ACHN (cell line): ENCODE measurements at regions not wholly inside any gene's neighbourhood (a gene's known extent, or its start where the extent isn't known, plus 50 kb on each side); places are given as distances from the start of the nearest gene placed in this dataset.

ENCODE experiments used
- DNase-seq: peaks from one replicate; pipeline ENCODE4 v3.0.0-alpha.2; 2015
- in situ Hi-C: cut with HindIII; loops from 2 replicates; pipeline ENCODE4 v1.10.0; 2017; ENCODE audit warnings: low sequenced_read_pairs, low pct_ligation_motif_present, low pct_unique_long_range_greater_than_20kb

- DNase-seq: no peak
- in situ Hi-C loops: no loop called here
Measured at GRCh38 chr6:90386399-90387382, 90.0 kb upstream of the BACH2 start.

GRCh38 chr6:90385759-90386313 is 89.2 kb upstream of the BACH2 start:
- DNase-seq: no peak
- in situ Hi-C loops: no loop called here

DNA sequence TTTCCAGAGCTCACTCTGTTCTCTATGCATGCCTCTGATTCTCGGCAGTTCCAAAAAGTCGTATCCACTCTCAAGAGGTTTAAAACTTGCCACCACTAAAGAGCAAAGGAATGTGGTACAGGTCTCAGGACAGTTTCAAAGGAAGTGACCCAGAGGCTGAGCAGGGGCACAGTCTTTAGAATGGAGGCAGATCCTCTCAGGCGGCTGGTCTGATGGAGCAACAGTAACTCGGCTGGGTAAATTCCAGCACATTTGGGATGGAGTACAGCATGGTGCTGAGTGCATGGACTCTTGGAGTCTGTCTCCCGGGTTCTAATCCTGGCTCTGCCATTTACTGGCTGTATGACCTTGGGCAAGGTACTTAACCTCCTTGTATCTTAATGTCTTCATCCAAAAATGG is 88.1 kb upstream of the BACH2 start:
- no peak for DNase-seq
- in situ Hi-C loops: no loop called here

GRCh38 chr6:90383196-90383822 is 86.7 kb upstream of the BACH2 start:
- in situ Hi-C loops: no loop called here
- DNase-seq: no peak

DNA sequence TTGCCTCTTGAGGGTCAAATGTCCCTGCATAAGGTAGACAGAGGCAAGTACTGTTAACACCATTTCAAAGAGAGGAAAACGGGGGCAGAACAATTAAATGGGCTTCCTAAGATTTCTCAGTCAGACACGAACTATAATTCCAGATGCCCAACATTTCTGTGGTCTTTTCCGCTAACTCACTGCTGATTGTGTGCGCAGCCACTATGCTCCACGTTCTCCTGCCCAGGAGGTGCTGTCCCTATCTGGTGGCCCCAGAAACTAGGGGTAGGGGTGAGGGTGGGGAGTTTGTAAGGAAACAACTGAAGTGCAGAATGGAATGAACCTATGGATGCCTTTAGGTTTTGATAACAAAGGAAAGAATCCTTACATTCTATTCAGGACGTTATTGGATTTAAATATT is 86.1 kb upstream of the BACH2 start:
- in situ Hi-C loops: no loop called here
- no peak for DNase-seq

DNA sequence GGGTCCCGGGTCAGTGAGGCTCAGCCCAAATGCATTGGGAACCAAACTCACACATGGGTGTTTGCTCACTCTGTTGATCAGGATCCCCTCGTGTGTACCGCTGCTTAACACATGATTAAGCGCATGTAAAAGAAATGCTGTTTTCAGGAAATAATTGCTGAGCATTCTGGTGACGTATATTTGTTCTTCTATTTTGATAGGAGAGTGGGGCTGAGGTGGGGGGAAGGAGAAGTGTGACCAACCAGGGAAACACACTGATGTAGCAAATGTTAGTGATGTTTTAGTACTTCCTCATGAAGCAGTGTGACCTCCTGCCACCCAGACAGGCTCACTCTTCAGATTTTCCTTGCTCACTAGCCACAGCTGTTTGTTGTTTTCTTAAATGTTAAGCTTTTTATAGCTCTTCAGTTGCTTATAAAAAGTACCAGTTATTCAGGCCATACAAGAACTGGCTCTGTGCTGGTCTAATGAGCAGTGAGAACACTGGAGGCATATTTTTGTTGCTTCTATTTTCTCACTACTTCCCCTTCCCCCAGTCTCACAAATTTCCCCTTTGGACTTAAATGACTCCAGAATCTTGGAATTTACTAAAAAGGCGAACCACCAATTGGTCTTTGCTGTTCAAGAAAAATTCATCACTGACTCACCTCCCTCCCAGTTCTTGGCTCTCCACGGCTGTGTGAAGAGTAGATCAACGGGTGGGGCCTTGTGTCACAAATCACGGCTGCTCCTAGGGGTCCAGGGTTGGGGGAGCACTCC is 79.2 kb upstream of the BACH2 start:
- in situ Hi-C loops: no loop called here
- peak; percentile 10 for DNase-seq

GRCh38 chr6:90374201-90374600 is 77.6 kb upstream of the BACH2 start:
- in situ Hi-C loops: no loop called here
- DNase-seq: no peak

GRCh38 chr6:90372885-90373284 is 76.2 kb upstream of the BACH2 start:
- no peak for DNase-seq
- in situ Hi-C loops: no loop called here

- in situ Hi-C loops: no loop called here
Measured at GRCh38 chr6:90372450-90372849, 75.8 kb upstream of the BACH2 start.

GRCh38 chr6:90370493-90370959 is 73.9 kb upstream of the BACH2 start:
- in situ Hi-C loops: no loop called here

More at GRCh38 chr6:90372450-90372849, 75.8 kb upstream of the BACH2 start:
- no peak for DNase-seq

GRCh38 chr6:90369651-90370050 is 73.0 kb upstream of the BACH2 start:
- peak; percentile 5 for DNase-seq
- in situ Hi-C loops: no loop called here

More at GRCh38 chr6:90370493-90370959, 73.9 kb upstream of the BACH2 start:
- DNase-seq: peak; percentile 4

DNA sequence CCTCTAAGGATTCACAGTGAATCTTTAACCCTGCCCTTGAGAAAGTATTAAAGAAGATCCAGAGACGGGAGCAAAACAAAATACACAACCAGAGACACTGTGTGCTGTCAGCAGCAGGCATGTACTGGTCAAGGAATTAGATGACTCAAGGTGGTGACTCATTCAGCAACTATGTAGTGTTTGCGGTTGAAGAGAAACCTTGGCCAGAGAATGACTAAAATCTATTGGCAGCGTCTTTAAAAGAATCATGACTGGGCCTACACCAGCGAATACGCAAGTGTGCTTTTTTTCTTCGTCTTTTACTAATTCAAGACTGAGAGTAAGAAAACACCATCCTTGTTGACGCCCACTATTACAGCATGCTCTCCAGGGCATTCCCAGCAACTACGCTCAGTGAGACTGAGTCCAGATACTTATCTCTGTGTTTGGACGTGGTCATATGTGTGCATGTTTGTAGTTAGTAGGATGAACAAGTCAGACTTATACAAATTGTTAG is 72.4 kb upstream of the BACH2 start:
- in situ Hi-C loops: no loop called here
- DNase-seq: peak; percentile 98

DNA sequence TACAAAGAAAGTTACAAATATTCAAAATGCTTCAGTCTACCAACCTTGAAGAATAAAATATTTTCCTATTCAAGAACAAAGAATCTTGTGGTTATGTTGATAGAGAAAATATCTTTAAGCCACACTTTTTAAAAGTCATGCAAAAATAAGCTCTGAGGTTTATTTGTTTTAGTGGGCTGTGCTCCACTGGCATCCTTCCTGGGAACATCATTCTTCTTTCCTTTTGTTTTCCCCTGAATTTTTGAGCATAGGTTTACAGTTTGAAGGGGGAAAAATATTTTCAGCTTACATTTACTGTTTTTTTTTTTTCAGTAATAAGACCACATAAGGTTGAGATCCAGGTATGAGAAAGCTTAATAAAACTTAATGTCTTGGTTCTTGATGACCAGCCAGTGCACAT is 72.0 kb upstream of the BACH2 start:
- in situ Hi-C loops: no loop called here
- no peak for DNase-seq

- in situ Hi-C loops: no loop called here
- no peak for DNase-seq
Measured at GRCh38 chr6:90368001-90368400, 71.4 kb upstream of the BACH2 start.

GRCh38 chr6:90365565-90366219 is 69.0 kb upstream of the BACH2 start:
- in situ Hi-C loops: no loop called here
- DNase-seq: no peak

DNA sequence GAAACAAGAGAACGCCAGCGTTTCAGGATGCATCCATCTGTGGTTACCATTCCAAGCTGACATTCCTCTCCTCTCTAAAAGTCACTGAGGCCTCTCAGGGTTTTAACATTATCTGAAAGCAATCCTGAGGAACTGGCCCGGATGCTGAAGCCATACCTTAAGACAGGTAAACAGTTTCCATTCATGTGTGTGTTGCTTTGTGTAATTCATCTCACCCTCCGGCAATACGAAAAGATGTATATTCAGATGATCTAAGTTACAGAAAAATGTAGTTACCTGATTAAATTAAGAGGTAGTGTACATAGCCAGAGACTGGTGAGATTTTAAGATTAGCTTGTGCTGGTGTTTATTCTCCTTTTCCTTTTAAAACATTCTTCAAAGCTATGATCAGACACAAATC is 68.4 kb upstream of the BACH2 start:
- in situ Hi-C loops: no loop called here

GRCh38 chr6:90364286-90364685 is 67.6 kb upstream of the BACH2 start:
- in situ Hi-C loops: no loop called here
- no peak for DNase-seq

More for the DNA sequence above, 68.4 kb upstream of the BACH2 start:
- DNase-seq: no peak

DNA sequence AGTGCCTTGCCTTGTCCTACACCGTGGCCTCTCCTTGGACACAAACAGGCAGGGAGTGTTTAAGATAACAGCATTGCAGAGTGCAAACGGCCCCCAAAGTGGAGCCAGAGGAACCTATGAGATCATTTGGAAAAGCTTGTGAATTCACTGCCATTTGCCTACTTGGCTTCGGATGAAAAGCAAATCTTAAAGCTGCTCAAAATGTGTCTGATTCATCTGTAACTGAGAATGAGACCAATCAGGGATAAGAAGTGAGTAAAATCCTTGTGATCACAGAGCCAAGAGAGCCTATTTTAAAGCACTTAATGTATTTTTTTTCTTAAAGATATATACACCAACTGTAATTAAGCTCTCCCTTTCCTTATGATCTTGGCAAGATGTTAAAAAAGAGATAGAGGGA is 65.7 kb upstream of the BACH2 start:
- in situ Hi-C loops: no loop called here
- DNase-seq: no peak
